GM18873 (cell line): ENCODE measurements at regions not wholly inside any gene's neighbourhood (a gene's known extent, or its start where the extent isn't known, plus 50 kb on each side); places are given as distances from the start of the nearest gene placed in this dataset.

Source experiments
- ATAC-seq: cut with Tn5 transposase; IDR thresholded peaks from one replicate; pipeline ENCODE4 v1.9.1; 2021; ENCODE audit warnings: mild to moderate bottlenecking, moderate library complexity, moderate number of reproducible peaks; ENCODE audit not compliant: unreplicated experiment, low FRiP score

DNA sequence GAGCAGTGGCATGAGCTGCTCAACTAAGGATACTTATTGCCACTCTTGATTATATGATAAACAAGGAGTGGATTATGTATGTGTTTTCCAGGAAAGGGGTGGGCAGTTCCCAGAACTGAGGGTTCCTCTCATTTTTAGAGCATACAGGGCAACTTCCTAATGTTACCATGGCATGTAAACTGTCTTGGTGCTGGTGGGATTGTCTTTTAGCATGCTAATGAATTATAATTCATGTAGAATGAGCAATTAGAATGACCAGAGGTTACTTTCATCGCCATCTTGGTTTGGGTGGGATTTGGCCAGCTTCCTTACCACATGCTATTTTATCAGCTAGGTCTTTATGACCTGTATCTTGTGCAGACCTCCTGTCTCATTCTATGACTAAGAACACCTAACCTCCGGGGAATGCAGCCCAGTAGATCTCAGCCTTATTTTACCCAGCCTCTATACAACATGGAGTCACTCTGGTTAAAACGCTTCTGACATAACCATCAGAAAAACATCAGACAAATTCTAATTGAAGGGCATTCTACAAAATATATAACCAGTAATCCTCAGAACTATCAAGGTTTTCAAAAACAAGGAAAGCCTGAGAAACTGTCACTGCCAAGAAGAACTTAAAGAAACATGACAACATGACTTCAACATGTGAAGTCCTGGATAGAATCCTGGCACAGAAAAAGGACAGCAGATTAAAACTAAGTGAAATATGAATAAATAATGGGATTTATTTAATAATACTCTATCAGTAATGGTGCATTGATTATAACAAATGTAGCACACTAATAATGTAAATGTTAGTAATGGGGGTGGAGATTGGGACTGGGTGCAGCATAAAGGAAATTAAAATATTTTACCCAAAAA, 365.0 kb downstream of the SEMA3D start:
- no peak for ATAC-seq

- ATAC-seq = no peak
These were observed 366.4 kb downstream of the SEMA3D start for GRCh38 chr7:84820481-84820880.

DNA sequence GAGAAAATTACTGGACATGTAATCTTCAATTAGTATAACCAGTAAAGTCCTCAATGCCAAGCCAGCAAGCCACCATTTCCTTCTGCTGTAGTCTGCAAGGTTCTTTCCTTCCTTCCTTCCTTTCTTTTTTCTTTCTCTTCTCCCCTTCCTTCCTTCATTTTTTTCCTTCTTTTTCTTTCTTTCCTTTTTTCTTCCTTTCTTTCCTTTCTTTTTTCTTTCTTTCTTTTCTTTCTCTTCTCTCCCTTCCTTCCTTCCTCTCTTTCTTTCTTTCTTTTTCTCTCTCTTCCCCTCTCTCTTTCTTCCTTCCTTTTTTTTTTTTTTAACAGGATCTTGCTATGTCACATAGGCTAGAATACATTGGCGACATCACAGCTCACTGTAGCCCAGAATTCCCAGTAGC, 369.8 kb downstream of the SEMA3D start:
- no peak for ATAC-seq

GRCh38 chr7:84813376-84813775, 373.5 kb downstream of the SEMA3D start:
- ATAC-seq = no peak

- ATAC-seq = no peak
These were observed 374.8 kb downstream of the SEMA3D start for GRCh38 chr7:84812021-84812420.

GRCh38 chr7:84811362-84811761, 375.5 kb downstream of the SEMA3D start:
- no peak for ATAC-seq

- ATAC-seq = no peak
These were observed 377.0 kb downstream of the SEMA3D start for GRCh38 chr7:84809877-84810276.

GRCh38 chr7:84803979-84804378, 382.9 kb downstream of the SEMA3D start:
- ATAC-seq = no peak

DNA sequence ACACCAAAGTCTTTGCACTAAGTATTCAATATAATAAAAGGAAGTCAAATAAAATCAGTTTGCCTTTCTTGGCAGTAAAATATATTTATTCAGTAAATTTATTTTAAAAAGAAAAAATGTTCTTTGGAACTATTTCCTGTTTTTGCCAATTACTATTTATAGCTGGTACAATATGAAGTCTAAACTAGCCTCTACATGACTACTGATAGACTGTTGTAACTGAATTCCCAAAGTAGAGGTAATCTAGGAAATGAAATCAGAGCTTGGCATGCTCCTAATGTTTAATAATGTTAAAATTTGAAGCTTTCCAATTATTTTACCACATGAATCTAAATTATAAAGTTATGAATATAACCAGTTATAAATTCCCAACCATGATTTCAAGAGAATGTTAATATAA, 385.5 kb downstream of the SEMA3D start:
- no peak for ATAC-seq

- ATAC-seq = no peak
These were observed 386.0 kb downstream of the SEMA3D start for GRCh38 chr7:84800846-84801245.

- no peak for ATAC-seq
These were observed 387.8 kb downstream of the SEMA3D start for GRCh38 chr7:84799106-84799505.

DNA sequence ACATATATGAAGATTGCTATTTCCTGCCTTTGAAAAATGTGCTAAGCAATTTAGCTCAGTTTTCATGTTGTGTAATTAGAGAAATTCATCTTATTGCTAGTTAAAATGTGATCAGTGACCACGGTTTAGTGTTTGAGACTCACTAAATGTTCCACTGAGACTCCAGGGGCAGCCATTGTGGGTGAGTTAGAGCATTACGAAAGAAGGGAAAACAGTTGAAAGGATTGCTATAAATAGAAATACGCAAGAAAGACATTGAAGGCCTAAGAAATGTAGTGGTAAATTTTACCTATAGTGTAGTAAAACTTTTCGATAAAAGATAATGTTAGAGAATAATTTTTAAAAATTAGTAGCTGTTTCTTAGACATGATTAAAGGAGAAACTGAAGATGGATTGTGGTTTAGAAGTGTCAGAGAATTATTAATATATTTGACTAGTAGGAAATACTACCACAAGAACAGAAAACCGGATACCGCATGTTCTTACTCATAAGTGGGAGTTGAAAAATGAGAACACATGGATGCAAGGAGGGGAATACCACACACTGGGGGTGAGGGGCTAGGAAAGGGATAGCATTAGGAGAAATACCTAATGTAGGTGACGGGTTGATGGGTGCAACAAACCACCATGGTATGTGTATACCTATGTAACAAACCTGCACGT, 394.5 kb downstream of the SEMA3D start:
- no peak for ATAC-seq

DNA sequence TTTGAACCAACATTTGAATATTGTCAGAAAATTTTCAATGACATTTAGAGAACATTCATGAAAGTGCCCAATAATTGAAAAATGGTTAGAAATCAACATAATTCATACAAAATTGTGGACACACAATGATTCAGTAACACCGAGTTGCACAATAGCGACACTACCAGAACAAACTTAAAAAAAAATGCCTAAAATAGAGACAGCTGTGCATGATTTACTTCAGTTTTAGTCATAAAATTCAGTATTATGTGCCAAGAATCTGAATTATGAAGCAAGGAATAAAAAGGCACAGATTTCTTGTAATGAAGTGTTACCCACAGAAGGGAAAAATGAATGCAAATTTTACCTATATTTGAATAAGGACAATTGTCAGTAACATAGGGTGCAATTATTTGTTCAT, 396.0 kb downstream of the SEMA3D start:
- no peak for ATAC-seq

GRCh38 chr7:84786073-84786472, 400.8 kb downstream of the SEMA3D start:
- ATAC-seq = no peak

DNA sequence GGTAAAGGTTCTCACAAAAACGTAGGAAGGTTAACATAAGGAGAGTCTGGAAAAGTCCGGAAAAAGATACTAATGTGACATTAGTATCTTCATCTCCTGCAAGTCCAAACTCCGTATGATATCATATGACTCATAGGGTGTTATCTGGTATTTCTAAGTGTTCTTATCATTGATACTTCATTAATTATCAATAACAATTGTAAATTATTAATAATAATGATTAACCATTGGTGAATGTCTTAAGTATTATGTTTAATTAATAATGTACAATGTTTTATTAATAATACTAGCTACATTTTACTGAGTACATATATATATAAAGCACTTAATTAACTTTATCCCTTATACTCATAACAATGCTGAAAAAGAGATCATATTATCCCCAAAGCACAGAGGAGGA, 402.4 kb downstream of the SEMA3D start:
- no peak for ATAC-seq

DNA sequence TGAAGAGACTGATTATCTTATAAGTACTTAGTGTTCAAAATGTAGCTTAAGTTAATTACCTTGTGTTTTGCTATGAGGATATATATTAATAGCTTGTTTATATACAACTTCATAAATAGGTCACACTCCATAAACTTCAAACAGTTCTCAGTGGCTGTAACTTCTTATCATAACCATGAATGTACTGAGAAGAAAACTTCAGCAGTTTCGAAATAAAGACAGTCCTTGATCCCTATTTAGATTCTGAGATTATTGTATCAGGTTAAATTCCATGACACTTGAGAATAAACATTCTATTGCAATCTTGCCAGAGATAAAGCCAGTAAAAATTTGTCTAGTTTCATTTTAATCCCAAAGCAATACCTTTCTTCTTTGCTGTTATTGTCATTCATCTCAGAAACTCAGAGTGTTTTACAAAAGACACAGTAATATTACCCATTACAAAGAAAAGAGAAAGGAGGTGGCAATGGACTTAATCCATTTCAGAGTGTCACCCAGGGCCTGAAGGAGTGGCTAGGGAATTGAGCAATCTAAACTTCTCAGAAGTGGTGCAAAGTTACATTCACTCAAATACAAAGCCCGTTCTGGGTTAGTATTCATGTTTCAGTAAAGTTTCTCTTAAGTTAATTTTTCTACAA, 403.6 kb downstream of the SEMA3D start:
- no peak for ATAC-seq

DNA sequence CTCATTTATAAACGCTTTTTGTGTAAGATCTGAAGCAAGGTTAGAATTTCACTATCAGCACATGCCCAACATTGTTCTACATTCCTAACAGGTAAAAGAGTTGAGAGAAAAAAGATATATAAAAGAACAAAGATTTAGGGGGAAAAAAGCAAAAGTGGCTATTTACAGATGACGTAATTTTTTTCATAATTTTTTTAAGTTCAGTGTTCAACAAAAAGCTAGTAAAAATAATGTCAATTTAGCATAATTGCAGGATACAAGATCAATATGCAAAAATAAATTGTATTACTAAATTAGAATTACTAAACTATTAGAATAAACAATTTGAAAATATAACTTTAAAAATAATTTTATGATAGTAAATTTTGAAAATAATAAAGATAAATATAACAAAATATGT, 405.0 kb downstream of the SEMA3D start:
- ATAC-seq = no peak

- no peak for ATAC-seq
These were observed 406.4 kb downstream of the SEMA3D start for GRCh38 chr7:84780158-84781124.

GRCh38 chr7:84757761-84758160, 429.1 kb downstream of the SEMA3D start:
- no peak for ATAC-seq

DNA sequence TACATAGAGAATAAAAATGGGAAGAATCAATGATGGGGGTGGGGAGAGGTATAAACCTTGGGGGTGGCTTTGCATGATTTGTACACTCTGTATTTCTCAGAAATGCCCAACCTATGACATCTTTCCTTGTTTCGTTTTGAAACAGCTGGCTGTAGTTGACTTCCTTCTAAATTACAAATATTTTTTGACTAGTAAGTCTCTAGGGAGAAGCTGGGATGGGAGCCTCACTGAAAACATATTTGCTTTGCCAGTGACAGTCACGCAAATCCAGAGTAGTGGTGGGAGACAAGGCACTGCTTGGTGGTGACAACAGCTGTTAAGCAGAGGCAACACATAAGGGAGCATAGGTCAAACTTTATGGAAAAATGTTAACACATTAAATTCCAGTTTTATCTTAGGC, 440.5 kb downstream of the SEMA3D start:
- ATAC-seq = no peak
